CD4-positive, alpha-beta T cell treated with Interleukin-6 for 4 hours (primary cell): ENCODE measurements at regions not wholly inside any gene's neighbourhood (a gene's known extent, or its start where the extent isn't known, plus 50 kb on each side); places are given as distances from the start of the nearest gene placed in this dataset.

Experiments used
- DNase-seq: peaks from one replicate; pipeline ENCODE4 v3.0.0-alpha.2; 2020; ENCODE audit warnings: mixed read lengths

GRCh38 chr14:51400139-51400538 lies 160.1 kb downstream of the TMX1 start:
- no peak for DNase-seq

GRCh38 chr14:51401272-51401671 lies 161.2 kb downstream of the TMX1 start:
- no peak for DNase-seq

GRCh38 chr14:51401756-51402155 lies 161.7 kb downstream of the TMX1 start:
- DNase-seq = no peak

DNA sequence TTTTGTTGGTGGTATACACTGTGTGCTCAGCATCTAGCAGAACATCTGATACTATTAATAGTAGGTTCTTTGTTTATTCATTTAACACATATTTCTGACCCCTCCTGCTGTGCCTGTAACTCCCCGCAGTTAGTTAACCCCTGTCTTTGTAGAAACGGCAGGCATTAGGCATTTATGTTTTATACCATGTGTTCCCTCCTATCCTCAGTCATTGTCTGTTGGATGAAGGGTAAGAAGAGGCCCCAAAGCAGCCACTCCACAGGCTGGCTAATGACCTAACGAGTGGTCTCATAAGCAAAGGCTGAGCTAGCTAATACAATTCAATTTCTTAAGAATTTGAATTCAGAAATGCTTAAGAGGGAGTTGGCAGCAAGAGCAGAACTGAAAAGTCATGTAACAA lies 170.8 kb downstream of the TMX1 start:
- DNase-seq = no peak

DNA sequence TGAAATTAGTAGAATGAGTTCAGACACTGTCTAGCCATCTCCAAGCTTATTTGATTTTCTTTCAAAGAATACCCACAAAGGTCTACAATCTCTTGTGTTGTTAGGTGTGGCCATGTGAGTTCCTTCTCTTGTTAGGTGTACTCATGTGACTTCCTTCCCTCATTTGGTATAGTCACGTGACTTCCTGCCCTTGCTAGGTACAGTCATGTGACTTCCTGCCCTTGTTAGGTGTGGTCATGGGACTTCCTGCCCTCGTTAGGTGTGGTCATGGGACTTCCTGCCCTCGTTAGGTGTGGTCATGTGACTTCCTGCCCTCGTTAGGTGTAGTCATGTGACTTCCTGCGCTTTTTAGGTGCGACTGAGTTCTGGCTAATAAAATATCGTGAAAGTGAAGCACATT lies 179.6 kb downstream of the TMX1 start:
- peak; percentile 10 for DNase-seq

DNA sequence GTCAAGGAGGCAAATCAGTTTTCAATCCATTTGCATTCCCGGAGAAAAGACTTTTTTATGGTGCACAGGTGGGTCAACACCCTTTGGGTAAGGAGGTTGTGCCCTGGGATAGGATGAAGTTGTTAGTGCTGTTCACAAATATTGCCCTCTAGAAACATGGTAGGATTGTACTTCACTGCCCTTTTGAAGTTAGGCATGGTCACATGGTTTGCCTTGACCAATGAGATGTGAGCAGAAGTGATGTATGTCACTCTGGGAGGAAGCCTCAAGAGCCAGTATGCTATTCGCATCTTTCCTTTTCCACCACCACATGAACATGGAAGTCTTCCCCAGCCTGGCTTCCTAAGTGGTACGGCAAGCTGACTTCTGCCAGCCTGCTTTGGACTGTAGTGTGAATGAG lies 182.7 kb downstream of the TMX1 start:
- no peak for DNase-seq

- DNase-seq = no peak
Observed at GRCh38 chr14:51424041-51424440, 184.0 kb downstream of the TMX1 start.

GRCh38 chr14:51424561-51425251 lies 184.7 kb downstream of the TMX1 start:
- DNase-seq = no peak

DNA sequence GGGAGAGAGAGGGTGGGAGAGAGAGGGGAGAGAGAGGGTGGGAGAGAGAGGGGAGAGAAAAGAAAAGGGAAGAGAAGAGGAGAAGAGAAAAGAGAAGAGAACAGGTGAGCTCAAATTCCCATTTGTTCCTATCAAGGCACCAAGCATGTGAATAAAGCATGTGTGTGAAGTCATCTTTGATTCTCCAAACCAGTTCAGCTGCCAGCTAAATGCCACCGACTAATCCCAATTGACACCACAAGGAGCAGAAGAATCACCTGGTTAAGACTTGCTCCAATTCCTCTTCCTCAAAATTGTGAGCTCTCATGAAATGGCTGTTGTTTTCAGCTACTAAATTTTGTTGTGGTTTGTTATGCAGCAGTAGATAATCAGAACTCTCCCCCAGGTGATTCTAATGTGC lies 188.9 kb downstream of the TMX1 start:
- DNase-seq = no peak

GRCh38 chr14:51430079-51430478 lies 190.0 kb downstream of the TMX1 start:
- no peak for DNase-seq

- no peak for DNase-seq
Observed at GRCh38 chr14:51430633-51431032, 190.6 kb downstream of the TMX1 start.

- no peak for DNase-seq
Observed at GRCh38 chr14:51431033-51431709, 191.1 kb downstream of the TMX1 start.

DNA sequence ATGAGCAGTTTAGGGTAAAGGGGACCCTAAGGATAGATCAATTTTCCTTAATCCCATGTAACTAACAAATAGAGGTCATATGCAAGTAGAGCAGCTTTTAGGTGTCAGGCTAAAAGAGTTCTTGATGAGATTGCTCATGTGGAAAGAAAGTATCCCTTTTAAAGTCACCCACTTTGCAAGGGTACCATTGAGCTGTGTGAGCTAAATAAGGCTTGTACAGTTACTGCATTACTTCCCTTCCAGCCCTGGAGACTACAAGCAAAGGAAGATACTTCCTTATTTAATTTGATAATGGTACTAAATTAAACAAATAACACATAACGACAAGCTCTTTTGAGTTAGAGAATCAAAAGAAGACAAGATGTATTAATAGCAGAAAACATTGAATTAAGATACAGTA lies 191.7 kb downstream of the TMX1 start:
- DNase-seq = no peak

- DNase-seq = no peak
Observed at GRCh38 chr14:51432302-51432948, 192.4 kb downstream of the TMX1 start.

- no peak for DNase-seq
Observed at GRCh38 chr14:51436630-51437029, 196.6 kb downstream of the TMX1 start.

- no peak for DNase-seq
Observed at GRCh38 chr14:51439896-51440295, 199.8 kb downstream of the TMX1 start.

DNA sequence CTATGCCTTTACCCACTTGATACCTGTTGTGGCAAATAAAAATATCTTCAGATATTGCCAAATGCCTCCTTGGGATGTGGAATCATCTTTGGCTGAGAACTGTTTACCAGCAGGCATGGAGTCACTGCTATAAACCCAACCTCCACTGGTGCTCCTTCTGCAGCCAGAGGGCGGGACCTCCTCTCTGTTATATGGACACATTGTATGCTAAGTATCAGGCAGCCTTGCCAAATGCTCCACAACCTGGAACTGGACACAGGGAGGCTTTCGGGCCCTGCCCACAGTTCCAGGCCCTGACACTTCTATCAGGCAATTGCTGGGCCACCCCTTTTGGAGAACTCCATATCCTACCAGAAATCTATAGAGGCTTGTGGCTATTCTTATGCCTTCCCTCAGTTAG lies 201.0 kb downstream of the TMX1 start:
- DNase-seq = no peak

- DNase-seq = no peak
Observed at GRCh38 chr14:51442513-51443175, 202.6 kb downstream of the TMX1 start.

- no peak for DNase-seq
Observed at GRCh38 chr14:51443195-51444018, 203.4 kb downstream of the TMX1 start.

DNA sequence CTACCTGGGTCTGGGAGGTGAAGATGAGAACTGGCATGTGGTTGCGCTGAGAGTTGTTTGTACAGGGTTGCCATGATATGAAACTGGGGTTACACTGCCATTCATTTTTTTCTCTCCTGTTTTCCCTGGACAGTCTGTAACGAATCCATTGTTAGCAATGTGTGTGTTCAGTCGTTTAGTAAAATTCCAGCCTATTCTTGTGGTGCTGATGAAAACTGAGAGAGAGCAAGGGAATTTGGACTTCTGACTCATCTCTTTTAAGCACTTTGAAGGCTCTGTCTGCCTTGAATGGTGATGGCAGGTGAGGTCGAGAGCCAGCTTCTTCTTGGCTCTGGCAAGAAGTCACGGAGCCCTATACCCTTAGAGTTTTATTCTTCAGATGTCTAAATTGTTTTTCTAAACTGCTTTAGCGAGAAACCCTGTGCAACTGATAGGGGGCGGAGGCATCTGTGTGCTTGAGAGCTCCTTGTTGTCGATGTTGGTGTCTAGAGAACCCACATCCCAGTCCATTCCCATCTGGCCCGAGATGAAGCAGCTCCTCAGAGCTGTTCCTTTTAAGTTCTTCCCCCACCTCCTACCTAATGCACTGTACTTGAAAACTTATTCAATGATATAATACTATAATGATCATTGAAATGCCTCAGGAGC lies 204.4 kb downstream of the TMX1 start:
- no peak for DNase-seq

DNA sequence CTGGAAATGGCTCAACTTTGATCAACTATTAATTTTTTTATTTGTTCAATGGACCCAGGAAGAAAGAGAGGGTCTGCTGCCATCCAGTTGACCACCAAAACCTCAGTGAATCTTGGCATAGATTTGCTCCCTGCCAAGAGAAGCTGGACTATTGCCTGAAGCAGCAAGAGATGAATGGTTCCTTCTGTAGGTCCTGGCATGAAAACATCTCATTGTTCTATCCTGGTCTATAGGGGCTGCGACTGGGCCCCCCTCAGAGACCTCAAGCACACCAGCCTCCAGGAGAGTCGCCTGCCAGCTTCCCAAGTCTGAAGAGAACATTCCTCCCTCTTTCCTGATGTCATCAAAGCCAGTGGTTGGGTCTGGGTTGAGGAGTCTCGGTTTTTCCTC lies 204.9 kb downstream of the TMX1 start:
- DNase-seq = no peak

- no peak for DNase-seq
Observed at GRCh38 chr14:51446771-51447170, 204.9 kb upstream of the FRMD6 start.
